HepG2 (cell line): ENCODE measurements at regions not wholly inside any gene's neighbourhood (a gene's known extent, or its start where the extent isn't known, plus 50 kb on each side); places are given as distances from the start of the nearest gene placed in this dataset.

ENCODE experiments used
- ATAC-seq: fragments of 200-7000 bp; cut with Tn5 transposase; 3 replicates; pipeline ENCODE4 v1.9.1; 2020; ENCODE audit warnings: mild to moderate bottlenecking, moderate library complexity
- BruUV-seq: library from RNA; stranded (reverse); fragments of 400-500 nt; replicated peaks from 2 replicates; lab custom pipeline; 2021; lab: Mats Ljungman, UMichigan
- CTCF ChIA-PET: fragments of 300-600 bp; formaldehyde crosslinking; extraction: SDS; loops from one replicate; lab custom pipeline; 2021; ENCODE audit warnings: low total read pairs, inconsistent platforms, low intra/inter-chr PET ratio; lab: Yijun Ruan, JAX
- POLR2A ChIA-PET: fragments of 350-600 bp; sonication (Branson Sonifier 250); formaldehyde crosslinking; loops from one replicate; lab custom pipeline; 2020; ENCODE audit warnings: antibody characterized with exemption, inconsistent platforms; lab: Yijun Ruan, JAX
- DNase-seq: peaks from one replicate; pipeline ENCODE4 v3.0.0-alpha.2; 2015; ENCODE audit warnings: low spot score
- FAIRE-seq: peaks from 3 replicates; lab custom pipeline; 2011; peaks lifted over from hg19 to GRCh38; lab: Jason Lieb, UNC
- H2AFZ ChIP-seq: one replicate; pipeline ENCODE4 v1.6.1; 2011; ENCODE audit warnings: low read length, inconsistent platforms
- H3K27ac ChIP-seq: fragments of 300-600 bp; 3 replicates; pipeline ENCODE4 v1.8.0; 2011; ENCODE audit warnings: mixed run types, mild to moderate bottlenecking, mixed read lengths, low read length, inconsistent platforms; ENCODE audit not compliant: insufficient read depth; ENCODE audit errors: extremely low read length
- H3K27me3 ChIP-seq, 2 experiments: fragments of 200-600 bp in 1 of 2; 2 replicates in 1 of 2; 3 replicates in 1 of 2; pipeline versions ENCODE4 v1.6.0 to v1.8.0; 2011; ENCODE audit warnings: low read length in 2 of 2, mild to moderate bottlenecking in 2 of 2, moderate library complexity in 2 of 2, inconsistent platforms in 1 of 2; ENCODE audit not compliant: insufficient read depth in 2 of 2, control insufficient read depth in 1 of 2
- H3K36me3 ChIP-seq, 2 experiments: fragments of 200-600 bp in 1 of 2; replicated peaks in 1 of 2; 2 replicates in 1 of 2; 3 replicates in 1 of 2; pipeline versions ENCODE4 v1.5.1 to v1.8.0; 2011; ENCODE audit warnings: low read length in 2 of 2, inconsistent platforms in 1 of 2; ENCODE audit not compliant: insufficient read depth in 2 of 2, control insufficient read depth in 1 of 2
- H3K4me1 ChIP-seq: 2 replicates; pipeline ENCODE4 v1.5.1; 2012; ENCODE audit warnings: low read length, inconsistent platforms; ENCODE audit not compliant: insufficient read depth
- H3K4me2 ChIP-seq: 2 replicates; pipeline ENCODE4 v1.6.0; 2011; ENCODE audit warnings: low read depth, low read length, inconsistent platforms
- H3K4me3 ChIP-seq, 3 experiments: fragments of 200-600 bp in 1 of 3; sonication (generic), shearing (Covaris generic) in 1 of 3; replicated peaks in 1 of 3; 2 replicates each; pipeline ENCODE4 v1.5.1; 2011 to 2016; ENCODE audit warnings: low read length in 3 of 3, inconsistent platforms in 2 of 3, low read depth in 2 of 3, mild to moderate bottlenecking in 2 of 3, control low read depth in 1 of 3, mixed read lengths in 1 of 3; ENCODE audit not compliant: insufficient read depth in 1 of 3
- H3K79me2 ChIP-seq: one replicate; pipeline ENCODE4 v1.6.1; 2011; ENCODE audit warnings: low read length, inconsistent platforms; ENCODE audit not compliant: insufficient read depth
- H3K9ac ChIP-seq: 2 replicates; pipeline ENCODE4 v1.6.0; 2011; ENCODE audit warnings: mild to moderate bottlenecking, low read depth, low read length, inconsistent platforms; ENCODE audit not compliant: insufficient read depth
- H3K9me3 ChIP-seq: 2 replicates; pipeline ENCODE4 v1.5.1; 2012; ENCODE audit warnings: mild to moderate bottlenecking, low read length
- H4K20me1 ChIP-seq: 2 replicates; pipeline ENCODE4 v1.6.0; 2011; ENCODE audit warnings: inconsistent platforms, mild to moderate bottlenecking, low read length, moderate library complexity; ENCODE audit not compliant: insufficient read depth
- FOXK1 ChIP-seq: sonication (generic); formaldehyde crosslinking; IDR thresholded peaks from 2 replicates; pipeline ENCODE4 v1.4.0; 2020; ENCODE audit warnings: low read depth, missing genetic modification reagents, borderline replicate concordance
- HDAC2 ChIP-seq: sonication (generic); formaldehyde crosslinking; IDR thresholded peaks from 2 replicates; pipeline ENCODE4 v1.4.0; 2020; ENCODE audit warnings: missing genetic modification reagents
- MAFG ChIP-seq: sonication (generic); formaldehyde crosslinking; IDR thresholded peaks from 2 replicates; pipeline ENCODE4 v1.5.1; 2020; ENCODE audit warnings: mild to moderate bottlenecking, missing genetic modification reagents
- MEIS2 ChIP-seq: sonication (generic); formaldehyde crosslinking; IDR thresholded peaks from 2 replicates; pipeline ENCODE4 v1.9.0; 2021; ENCODE audit warnings: mild to moderate bottlenecking, missing genetic modification reagents
- MIER2 ChIP-seq: IDR thresholded peaks from 2 replicates; pipeline ENCODE4 v1.6.1; 2016; ENCODE audit warnings: missing biosample characterization, missing genetic modification reagents
- NFYC ChIP-seq: IDR thresholded peaks from 2 replicates; pipeline ENCODE4 v1.6.1; 2016; ENCODE audit warnings: missing genetic modification reagents, missing compliant biosample characterization
- PLRG1 ChIP-seq: fragments of 450-650 bp; conservative IDR thresholded peaks from 2 replicates; pipeline ENCODE4 v1.6.1; 2016
- RARA ChIP-seq: IDR thresholded peaks from 2 replicates; pipeline ENCODE4 v1.6.1; 2016; ENCODE audit warnings: missing genetic modification reagents, missing compliant biosample characterization
- RCOR2 ChIP-seq: IDR thresholded peaks from 2 replicates; pipeline ENCODE4 v1.6.1; 2016; ENCODE audit warnings: missing biosample characterization, missing genetic modification reagents
- SIN3B ChIP-seq: fragments of 150-350 bp; IDR thresholded peaks from 2 replicates; pipeline ENCODE4 v1.6.1; 2014; ENCODE audit warnings: low read length
- SNAPC4 ChIP-seq: sonication (generic); formaldehyde crosslinking; IDR thresholded peaks from 2 replicates; pipeline ENCODE4 v1.4.0; 2020; ENCODE audit warnings: mild to moderate bottlenecking, missing genetic modification reagents
- SOX13 ChIP-seq, 3 experiments: fragments of 450-650 bp in 1 of 3; sonication (generic) in 1 of 3; formaldehyde crosslinking in 1 of 3; IDR thresholded peaks in 2 of 3; conservative IDR thresholded peaks in 1 of 3; 2 replicates each; pipeline versions ENCODE4 v1.5.0 to v1.6.1; 2016 to 2020; ENCODE audit warnings: antibody characterized with exemption in 1 of 3, mild to moderate bottlenecking in 1 of 3, missing compliant biosample characterization in 1 of 3, missing genetic modification reagents in 1 of 3, moderate library complexity in 1 of 3
- SP4 ChIP-seq: sonication (generic); formaldehyde crosslinking; IDR thresholded peaks from 2 replicates; pipeline ENCODE4 v1.8.1; 2023; ENCODE audit warnings: mild to moderate bottlenecking, missing genetic modification reagents
- ZEB1 ChIP-seq: IDR thresholded peaks from 2 replicates; pipeline ENCODE4 v1.6.1; 2012; ENCODE audit warnings: mild to moderate bottlenecking, low read depth, inconsistent platforms; ENCODE audit not compliant: insufficient replicate concordance
- ZNF350 ChIP-seq: sonication (generic); formaldehyde crosslinking; IDR thresholded peaks from 2 replicates; pipeline ENCODE4 v1.4.0; 2020; ENCODE audit warnings: mild to moderate bottlenecking, low read depth, missing genetic modification reagents, borderline replicate concordance
- ZNF432 ChIP-seq: sonication (generic); formaldehyde crosslinking; IDR thresholded peaks from 2 replicates; pipeline ENCODE4 v1.5.0; 2020; ENCODE audit warnings: missing genetic modification reagents, mild to moderate bottlenecking, borderline replicate concordance
- ZNF44 ChIP-seq: sonication (generic); formaldehyde crosslinking; IDR thresholded peaks from 2 replicates; pipeline ENCODE4 v1.5.1; 2020; ENCODE audit warnings: mild to moderate bottlenecking, missing genetic modification reagents
- ZNF460 ChIP-seq: sonication (generic); formaldehyde crosslinking; IDR thresholded peaks from 2 replicates; pipeline ENCODE4 v1.5.1; 2020; ENCODE audit warnings: missing genetic modification reagents, mild to moderate bottlenecking, borderline replicate concordance
- ZNF792 ChIP-seq: IDR thresholded peaks from 2 replicates; pipeline ENCODE4 v1.6.1; 2016
- WGBS: methylation state at CpG from one replicate; pipeline ENCODE4 v1.1.6; 2017; ENCODE audit warnings: low lambda C conversion rate; 5-methylcytosine and 5-hydroxymethylcytosine counted together
- in situ Hi-C: cut with HindIII; loops from 2 replicates; pipeline ENCODE4 v1.10.0; 2017; ENCODE audit warnings: low pct_unique_long_range_greater_than_20kb; ENCODE audit not compliant: extremely low pct_ligation_motif_present
- intact Hi-C: fragments of 100-400 bp; cut with micrococcal nuclease; formaldehyde crosslinking; loops from one replicate; pipeline ENCODE4 v1.10.0; 2022; ENCODE audit not compliant: unreplicated experiment
- TF ChIP-seq, protein P1 (sequence below): sonication (generic); formaldehyde crosslinking; IDR thresholded peaks from 2 replicates; pipeline ENCODE4 v1.5.1; 2020; ENCODE audit warnings: missing genetic modification reagents, mild to moderate bottlenecking, borderline replicate concordance

DNA sequence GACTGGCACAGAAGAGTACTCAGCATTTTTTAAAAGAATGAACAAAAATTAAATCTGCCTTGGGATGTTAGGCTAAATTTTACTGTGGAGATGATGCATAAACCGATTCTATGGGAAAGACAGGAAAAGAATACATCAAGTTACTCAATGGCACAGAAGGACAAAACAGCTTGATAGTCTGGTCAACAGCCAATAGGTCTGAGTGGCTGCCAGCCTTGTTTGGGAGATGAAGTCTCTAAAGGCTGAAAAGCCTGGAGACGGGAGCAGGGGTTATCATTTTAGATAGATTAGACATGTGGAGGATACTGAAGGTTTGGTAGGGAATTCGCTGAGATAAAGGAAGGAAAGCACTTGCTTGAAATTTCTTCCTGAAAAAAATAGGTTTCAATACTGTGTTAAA lies 56.3 kb upstream of the LAMA2 start:
- BruUV-seq: no TSS peak

More for the DNA sequence above, 56.3 kb upstream of the LAMA2 start:
- in situ Hi-C loops: no loop called here
- Histone ChIP-seq H4K20me1 (no peaks in the 10 kb centered on the region), H3K4me2 (no peak overlapping the region), H3K9ac (no peak overlapping the region), H3K4me1 (no peaks in the 10 kb centered on the region), H3K79me2 (no peaks in the 10 kb centered on the region), H3K36me3 (no peaks in the 10 kb centered on the region), H3K27me3 (no peaks in the 10 kb centered on the region), H3K4me3 (no peak overlapping the region)
- POLR2A ChIA-PET: no interaction called here
- CTCF ChIA-PET: no interaction called here
- DNase-seq (no peak), FAIRE-seq (no peak), ATAC-seq (no peak)
- 3% methylated on average over 3 of the region's 3 CpGs for WGBS
- intact Hi-C loops: no loop called here
- TF ChIP-seq ZNF460: no peak
- TF ChIP-seq ZEB1: no peak
- no peak for TF ChIP-seq ZNF350 (CRISPR knock-in tag)
- TF ChIP-seq SP4 (CRISPR knock-in tag): no peak
- no peak for TF ChIP-seq RCOR2 (CRISPR knock-in tag)
- TF ChIP-seq PLRG1: no peak
- TF ChIP-seq RARA (CRISPR knock-in tag): no peak
- TF ChIP-seq ZNF432 (CRISPR knock-in tag): no peak
- no peak for TF ChIP-seq ZNF44 (CRISPR knock-in tag)
- no peak for TF ChIP-seq SIN3B
- TF ChIP-seq MEIS2 (CRISPR knock-in tag): no peak
- no peak for TF ChIP-seq FOXK1 (CRISPR knock-in tag)
- no peak for TF ChIP-seq SOX13 (IDR thresholded peaks at IDR 0.05)
- TF ChIP-seq SOX13 (CRISPR knock-in tag; conservative IDR thresholded peaks at IDR 0.05 in 1 of 2, IDR thresholded peaks at IDR 0.05 in 1 of 2): no peak
- no peak for TF ChIP-seq HDAC2 (CRISPR knock-in tag)
- TF ChIP-seq, protein P1, sequence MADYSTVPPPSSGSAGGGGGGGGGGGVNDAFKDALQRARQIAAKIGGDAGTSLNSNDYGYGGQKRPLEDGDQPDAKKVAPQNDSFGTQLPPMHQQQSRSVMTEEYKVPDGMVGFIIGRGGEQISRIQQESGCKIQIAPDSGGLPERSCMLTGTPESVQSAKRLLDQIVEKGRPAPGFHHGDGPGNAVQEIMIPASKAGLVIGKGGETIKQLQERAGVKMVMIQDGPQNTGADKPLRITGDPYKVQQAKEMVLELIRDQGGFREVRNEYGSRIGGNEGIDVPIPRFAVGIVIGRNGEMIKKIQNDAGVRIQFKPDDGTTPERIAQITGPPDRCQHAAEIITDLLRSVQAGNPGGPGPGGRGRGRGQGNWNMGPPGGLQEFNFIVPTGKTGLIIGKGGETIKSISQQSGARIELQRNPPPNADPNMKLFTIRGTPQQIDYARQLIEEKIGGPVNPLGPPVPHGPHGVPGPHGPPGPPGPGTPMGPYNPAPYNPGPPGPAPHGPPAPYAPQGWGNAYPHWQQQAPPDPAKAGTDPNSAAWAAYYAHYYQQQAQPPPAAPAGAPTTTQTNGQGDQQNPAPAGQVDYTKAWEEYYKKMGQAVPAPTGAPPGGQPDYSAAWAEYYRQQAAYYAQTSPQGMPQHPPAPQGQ: no peak
- TF ChIP-seq MIER2 (CRISPR knock-in tag): no peak
- TF ChIP-seq MAFG: no peak
- no peak for TF ChIP-seq ZNF792 (CRISPR knock-in tag)
- no peak for TF ChIP-seq NFYC (CRISPR knock-in tag)
- no peak for TF ChIP-seq SNAPC4 (CRISPR knock-in tag)
- TF ChIP-seq, all 625 proteins: peak for 0
- Histone ChIP-seq H3K9me3 (no peaks in the 10 kb centered on the region), H3K27ac (no peak overlapping the region), H2AFZ (no peak overlapping the region)
